ENCODE measurements at regions not wholly inside any gene's neighbourhood (a gene's known extent, or its start where the extent isn't known, plus 50 kb on each side); places are given as distances from the start of the nearest gene placed in this dataset.

- DNase-seq: no peak
Measured at GRCh38 chr4:121277194-121278105, 103.4 kb downstream of the QRFPR start.

- DNase-seq: no peak
Measured at GRCh38 chr4:121273191-121273590, 107.6 kb downstream of the QRFPR start.

- no peak for DNase-seq
Measured at GRCh38 chr4:121272526-121272925, 108.3 kb downstream of the QRFPR start.

- DNase-seq: no peak
Measured at GRCh38 chr4:121270389-121270788, 106.3 kb upstream of the TNIP3 start.

GRCh38 chr4:121269001-121269400, 104.9 kb upstream of the TNIP3 start:
- no peak for DNase-seq

GRCh38 chr4:121266982-121267381, 102.9 kb upstream of the TNIP3 start:
- no peak for DNase-seq

GRCh38 chr4:121256887-121257466, 92.9 kb upstream of the TNIP3 start:
- no peak for DNase-seq

- no peak for DNase-seq
Measured at GRCh38 chr4:121255986-121256750, 92.0 kb upstream of the TNIP3 start.

GRCh38 chr4:121253961-121254360, 89.8 kb upstream of the TNIP3 start:
- DNase-seq: no peak

GRCh38 chr4:121252224-121252806, 88.2 kb upstream of the TNIP3 start:
- peak; percentile 1 for DNase-seq

- no peak for DNase-seq
Measured at GRCh38 chr4:121248747-121249146, 84.6 kb upstream of the TNIP3 start.

- no peak for DNase-seq
Measured at GRCh38 chr4:121246698-121247097, 82.6 kb upstream of the TNIP3 start.

GRCh38 chr4:121243485-121243884, 79.4 kb upstream of the TNIP3 start:
- no peak for DNase-seq

- no peak for DNase-seq
Measured at GRCh38 chr4:121242188-121242750, 78.1 kb upstream of the TNIP3 start.

GRCh38 chr4:121239951-121240350, 75.8 kb upstream of the TNIP3 start:
- no peak for DNase-seq

GRCh38 chr4:121238461-121238860, 74.3 kb upstream of the TNIP3 start:
- no peak for DNase-seq

- DNase-seq: no peak
Measured at GRCh38 chr4:121237069-121237399, 72.9 kb upstream of the TNIP3 start.

GRCh38 chr4:121236353-121237068, 72.4 kb upstream of the TNIP3 start:
- DNase-seq: no peak

GRCh38 chr4:121233982-121234381, 69.9 kb upstream of the TNIP3 start:
- DNase-seq: no peak

GRCh38 chr4:121229993-121230392, 65.9 kb upstream of the TNIP3 start:
- no peak for DNase-seq

GRCh38 chr4:121228848-121229247, 64.7 kb upstream of the TNIP3 start:
- DNase-seq: no peak

GRCh38 chr4:121227341-121227792, 63.2 kb upstream of the TNIP3 start:
- no peak for DNase-seq
